ENCODE measurements at regions not wholly inside any gene's neighbourhood (a gene's known extent, or its start where the extent isn't known, plus 50 kb on each side); places are given as distances from the start of the nearest gene placed in this dataset.

DNA sequence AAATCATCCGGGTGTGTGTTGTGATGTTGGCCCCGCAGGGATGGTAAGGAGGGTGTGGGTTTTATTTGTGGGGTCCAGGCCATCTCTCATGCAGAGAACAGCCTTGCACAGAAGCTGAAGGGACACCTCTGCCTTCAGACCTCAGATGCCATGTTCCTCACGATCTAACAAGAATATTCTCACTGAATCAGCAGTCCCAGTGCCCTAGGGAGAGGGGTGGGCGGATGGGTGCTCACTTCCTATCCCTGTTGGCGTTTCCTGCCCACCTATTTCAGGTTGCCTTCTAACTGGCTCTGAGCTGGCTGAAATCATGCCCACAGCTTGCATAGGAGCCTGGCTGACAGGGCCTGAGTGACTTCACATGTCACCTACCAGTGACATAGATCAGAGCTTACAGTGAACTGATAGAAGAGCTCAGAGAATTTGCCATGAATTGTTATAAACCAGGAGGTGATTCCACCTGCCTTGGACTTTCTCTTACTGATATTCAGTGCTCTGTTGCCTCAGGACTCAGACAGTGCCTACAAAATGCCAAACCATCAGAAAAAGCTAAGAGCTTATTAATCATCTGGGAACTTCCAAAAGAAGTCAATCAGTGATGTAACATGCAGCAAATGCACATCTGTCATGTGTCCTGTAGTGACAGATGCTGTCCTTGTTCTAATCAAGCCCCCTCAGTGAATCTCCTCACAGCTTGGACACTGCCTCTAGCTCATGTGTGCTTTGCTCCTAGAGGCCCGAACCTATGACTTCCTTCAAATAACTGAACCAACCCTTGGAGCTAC is 186.8 kb upstream of the ADRA1D start (continued):
- TF ChIP-seq, protein P1, sequence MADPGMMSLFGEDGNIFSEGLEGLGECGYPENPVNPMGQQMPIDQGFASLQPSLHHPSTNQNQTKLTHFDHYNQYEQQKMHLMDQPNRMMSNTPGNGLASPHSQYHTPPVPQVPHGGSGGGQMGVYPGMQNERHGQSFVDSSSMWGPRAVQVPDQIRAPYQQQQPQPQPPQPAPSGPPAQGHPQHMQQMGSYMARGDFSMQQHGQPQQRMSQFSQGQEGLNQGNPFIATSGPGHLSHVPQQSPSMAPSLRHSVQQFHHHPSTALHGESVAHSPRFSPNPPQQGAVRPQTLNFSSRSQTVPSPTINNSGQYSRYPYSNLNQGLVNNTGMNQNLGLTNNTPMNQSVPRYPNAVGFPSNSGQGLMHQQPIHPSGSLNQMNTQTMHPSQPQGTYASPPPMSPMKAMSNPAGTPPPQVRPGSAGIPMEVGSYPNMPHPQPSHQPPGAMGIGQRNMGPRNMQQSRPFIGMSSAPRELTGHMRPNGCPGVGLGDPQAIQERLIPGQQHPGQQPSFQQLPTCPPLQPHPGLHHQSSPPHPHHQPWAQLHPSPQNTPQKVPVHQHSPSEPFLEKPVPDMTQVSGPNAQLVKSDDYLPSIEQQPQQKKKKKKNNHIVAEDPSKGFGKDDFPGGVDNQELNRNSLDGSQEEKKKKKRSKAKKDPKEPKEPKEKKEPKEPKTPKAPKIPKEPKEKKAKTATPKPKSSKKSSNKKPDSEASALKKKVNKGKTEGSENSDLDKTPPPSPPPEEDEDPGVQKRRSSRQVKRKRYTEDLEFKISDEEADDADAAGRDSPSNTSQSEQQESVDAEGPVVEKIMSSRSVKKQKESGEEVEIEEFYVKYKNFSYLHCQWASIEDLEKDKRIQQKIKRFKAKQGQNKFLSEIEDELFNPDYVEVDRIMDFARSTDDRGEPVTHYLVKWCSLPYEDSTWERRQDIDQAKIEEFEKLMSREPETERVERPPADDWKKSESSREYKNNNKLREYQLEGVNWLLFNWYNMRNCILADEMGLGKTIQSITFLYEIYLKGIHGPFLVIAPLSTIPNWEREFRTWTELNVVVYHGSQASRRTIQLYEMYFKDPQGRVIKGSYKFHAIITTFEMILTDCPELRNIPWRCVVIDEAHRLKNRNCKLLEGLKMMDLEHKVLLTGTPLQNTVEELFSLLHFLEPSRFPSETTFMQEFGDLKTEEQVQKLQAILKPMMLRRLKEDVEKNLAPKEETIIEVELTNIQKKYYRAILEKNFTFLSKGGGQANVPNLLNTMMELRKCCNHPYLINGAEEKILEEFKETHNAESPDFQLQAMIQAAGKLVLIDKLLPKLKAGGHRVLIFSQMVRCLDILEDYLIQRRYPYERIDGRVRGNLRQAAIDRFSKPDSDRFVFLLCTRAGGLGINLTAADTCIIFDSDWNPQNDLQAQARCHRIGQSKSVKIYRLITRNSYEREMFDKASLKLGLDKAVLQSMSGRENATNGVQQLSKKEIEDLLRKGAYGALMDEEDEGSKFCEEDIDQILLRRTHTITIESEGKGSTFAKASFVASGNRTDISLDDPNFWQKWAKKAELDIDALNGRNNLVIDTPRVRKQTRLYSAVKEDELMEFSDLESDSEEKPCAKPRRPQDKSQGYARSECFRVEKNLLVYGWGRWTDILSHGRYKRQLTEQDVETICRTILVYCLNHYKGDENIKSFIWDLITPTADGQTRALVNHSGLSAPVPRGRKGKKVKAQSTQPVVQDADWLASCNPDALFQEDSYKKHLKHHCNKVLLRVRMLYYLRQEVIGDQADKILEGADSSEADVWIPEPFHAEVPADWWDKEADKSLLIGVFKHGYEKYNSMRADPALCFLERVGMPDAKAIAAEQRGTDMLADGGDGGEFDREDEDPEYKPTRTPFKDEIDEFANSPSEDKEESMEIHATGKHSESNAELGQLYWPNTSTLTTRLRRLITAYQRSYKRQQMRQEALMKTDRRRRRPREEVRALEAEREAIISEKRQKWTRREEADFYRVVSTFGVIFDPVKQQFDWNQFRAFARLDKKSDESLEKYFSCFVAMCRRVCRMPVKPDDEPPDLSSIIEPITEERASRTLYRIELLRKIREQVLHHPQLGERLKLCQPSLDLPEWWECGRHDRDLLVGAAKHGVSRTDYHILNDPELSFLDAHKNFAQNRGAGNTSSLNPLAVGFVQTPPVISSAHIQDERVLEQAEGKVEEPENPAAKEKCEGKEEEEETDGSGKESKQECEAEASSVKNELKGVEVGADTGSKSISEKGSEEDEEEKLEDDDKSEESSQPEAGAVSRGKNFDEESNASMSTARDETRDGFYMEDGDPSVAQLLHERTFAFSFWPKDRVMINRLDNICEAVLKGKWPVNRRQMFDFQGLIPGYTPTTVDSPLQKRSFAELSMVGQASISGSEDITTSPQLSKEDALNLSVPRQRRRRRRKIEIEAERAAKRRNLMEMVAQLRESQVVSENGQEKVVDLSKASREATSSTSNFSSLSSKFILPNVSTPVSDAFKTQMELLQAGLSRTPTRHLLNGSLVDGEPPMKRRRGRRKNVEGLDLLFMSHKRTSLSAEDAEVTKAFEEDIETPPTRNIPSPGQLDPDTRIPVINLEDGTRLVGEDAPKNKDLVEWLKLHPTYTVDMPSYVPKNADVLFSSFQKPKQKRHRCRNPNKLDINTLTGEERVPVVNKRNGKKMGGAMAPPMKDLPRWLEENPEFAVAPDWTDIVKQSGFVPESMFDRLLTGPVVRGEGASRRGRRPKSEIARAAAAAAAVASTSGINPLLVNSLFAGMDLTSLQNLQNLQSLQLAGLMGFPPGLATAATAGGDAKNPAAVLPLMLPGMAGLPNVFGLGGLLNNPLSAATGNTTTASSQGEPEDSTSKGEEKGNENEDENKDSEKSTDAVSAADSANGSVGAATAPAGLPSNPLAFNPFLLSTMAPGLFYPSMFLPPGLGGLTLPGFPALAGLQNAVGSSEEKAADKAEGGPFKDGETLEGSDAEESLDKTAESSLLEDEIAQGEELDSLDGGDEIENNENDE (IDR thresholded peaks at IDR 0.05; ENCODE audit: insufficient replicate concordance, low read length), result no peak
- TF ChIP-seq CREB1 (IDR thresholded peaks at IDR 0.05), result no peak
- no peak for TF ChIP-seq BRCA1 (IDR thresholded peaks at IDR 0.05; ENCODE audit: low read depth, low read length)
- TF ChIP-seq POU5F1 (IDR thresholded peaks at IDR 0.05; ENCODE audit: low read depth, low read length), result no peak
- TF ChIP-seq MAFK (IDR thresholded peaks at IDR 0.05; ENCODE audit: low read depth, low read length), result no peak

Data from H1 (cell line).